Inferior parietal cortex (tissue), 1 donor: ENCODE measurements at regions not wholly inside any gene's neighbourhood (a gene's known extent, or its start where the extent isn't known, plus 50 kb on each side); places are given as distances from the start of the nearest gene placed in this dataset.

Experiments used
- DNase-seq: peaks from one replicate; pipeline ENCODE4 v3.0.0-alpha.2; 2016; ENCODE audit errors: extremely low spot score

GRCh38 chr15:70447928-70448698, 315.2 kb downstream of the UACA start:
- peak; percentile 29 for DNase-seq

DNA sequence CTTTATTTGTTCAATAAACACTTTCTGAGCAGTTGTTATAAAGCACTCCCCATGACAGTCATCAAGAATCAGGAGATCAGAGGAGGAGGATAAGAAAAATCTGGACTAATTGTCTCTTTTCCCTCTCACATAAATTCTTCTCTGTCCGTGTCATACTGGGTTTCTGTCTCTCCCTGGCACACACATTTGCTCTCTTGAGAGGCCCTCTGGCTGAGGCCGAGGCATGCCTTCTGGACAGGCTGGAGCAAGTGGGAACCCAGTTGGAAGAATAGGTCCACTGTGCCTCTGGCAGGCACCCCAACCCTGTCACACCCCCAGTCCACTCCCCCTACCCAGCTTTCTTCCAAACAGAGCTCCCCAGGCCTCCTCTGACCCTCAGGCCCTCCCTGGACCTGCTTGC, 315.8 kb downstream of the UACA start:
- DNase-seq, result no peak

GRCh38 chr15:70447081-70447480, 316.3 kb downstream of the UACA start:
- no peak for DNase-seq

DNA sequence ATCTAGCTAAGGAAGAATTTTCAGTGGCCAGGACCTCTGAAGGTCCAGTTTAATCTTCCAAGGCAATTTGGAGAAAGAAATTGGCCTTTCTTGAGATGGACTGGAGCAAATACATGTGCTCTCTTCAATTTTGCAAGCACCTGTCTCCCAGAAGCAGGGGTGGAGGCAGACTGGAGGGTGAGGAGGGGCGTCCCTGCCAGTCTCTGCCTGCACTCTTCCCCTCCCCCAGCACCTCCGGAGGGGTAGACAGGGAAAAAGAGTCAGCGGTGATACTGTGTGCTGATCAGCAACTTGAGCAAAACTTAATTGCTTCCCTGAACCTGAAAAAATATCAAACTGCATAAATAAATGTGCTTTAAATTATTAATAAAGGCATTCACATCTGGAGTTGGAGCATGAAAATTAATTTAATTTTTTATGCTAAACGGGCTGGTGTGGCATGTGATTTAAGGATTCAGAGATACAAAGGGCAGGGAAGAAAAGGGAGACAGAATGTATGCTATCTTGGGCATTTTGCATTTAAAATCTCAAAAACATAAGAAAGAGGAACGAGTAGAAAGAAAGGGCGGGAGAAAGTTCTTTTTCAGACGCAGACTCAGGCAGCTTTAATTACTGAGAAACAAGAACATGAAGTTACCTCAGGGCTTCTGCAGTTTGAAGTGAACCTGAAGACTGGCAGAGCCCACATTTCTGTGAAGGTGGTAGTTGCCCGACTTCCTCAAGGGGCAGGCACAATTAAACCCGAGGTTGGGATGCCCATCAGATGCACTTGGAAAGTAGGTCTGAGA, 319.7 kb downstream of the UACA start:
- DNase-seq, result no peak

GRCh38 chr15:70442616-70443321, 320.6 kb downstream of the UACA start:
- DNase-seq, result no peak

GRCh38 chr15:70442211-70442610, 321.1 kb downstream of the UACA start:
- no peak for DNase-seq

- no peak for DNase-seq
Observed at GRCh38 chr15:70440416-70441138, 322.8 kb downstream of the UACA start.

DNA sequence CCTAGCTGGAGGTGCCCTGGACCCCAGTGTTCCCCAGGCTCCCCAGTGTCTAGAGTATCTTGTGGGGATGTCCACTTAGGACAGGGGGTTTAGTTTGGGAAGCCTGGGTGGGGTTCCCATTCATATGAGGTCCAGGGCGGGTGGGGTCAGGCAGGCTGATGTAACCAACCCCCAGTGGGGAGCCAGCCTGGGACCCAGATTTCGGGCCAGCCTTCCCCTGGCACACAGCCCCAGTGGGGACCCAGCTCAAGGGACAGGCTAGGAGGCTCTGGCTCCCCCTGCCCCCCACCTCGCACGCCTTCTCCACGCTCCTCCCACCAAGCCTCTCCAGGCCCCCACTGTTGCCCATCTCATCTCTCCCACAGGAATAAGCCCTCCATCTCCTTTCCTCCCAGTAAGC, 323.5 kb downstream of the UACA start:
- DNase-seq, result no peak

- no peak for DNase-seq
Observed at GRCh38 chr15:70439304-70439877, 324.0 kb downstream of the UACA start.

- DNase-seq, result no peak
Observed at GRCh38 chr15:70438776-70439175, 324.6 kb downstream of the UACA start.

GRCh38 chr15:70437882-70438451, 325.4 kb downstream of the UACA start:
- DNase-seq, result no peak

DNA sequence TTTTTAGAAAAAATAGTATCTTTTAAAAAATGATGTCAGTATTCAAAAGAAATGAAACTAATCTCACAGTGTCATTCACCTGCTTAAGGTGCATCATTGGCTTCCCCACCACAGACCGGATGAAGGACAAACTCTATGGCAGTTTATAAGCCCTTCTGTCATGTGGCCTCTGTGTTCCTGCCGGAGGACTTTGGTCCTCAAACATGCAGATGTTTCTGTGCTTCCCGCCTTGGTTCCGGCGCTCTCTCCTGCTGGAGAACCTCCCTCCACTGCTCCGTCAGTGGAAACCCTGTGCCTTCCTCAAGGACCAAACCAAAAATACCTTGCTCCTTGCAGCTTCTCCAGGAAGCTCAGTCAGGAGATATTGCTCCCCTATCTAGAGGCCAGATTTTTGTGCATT, 326.3 kb downstream of the UACA start:
- DNase-seq, result no peak

DNA sequence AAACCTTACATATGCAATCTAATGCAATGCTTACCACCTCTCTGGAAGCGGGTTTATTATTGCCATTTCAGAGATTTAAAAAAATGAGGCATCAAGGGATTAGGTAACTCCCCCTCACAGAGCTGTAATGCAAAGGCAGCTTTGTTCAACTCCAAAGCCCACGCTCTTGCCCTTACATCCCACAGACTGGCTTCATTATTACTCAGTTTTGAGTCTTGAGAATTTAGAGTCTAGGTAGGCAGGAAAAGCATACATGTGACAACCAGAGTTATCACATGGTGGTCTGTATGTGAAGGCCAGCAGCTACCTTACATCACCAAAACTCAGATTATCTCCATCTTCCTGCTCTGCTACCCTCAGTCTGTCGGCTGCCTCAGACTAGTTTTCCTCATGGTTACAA, 326.9 kb downstream of the UACA start:
- no peak for DNase-seq

- no peak for DNase-seq
Observed at GRCh38 chr15:70435872-70436271, 327.5 kb downstream of the UACA start.

DNA sequence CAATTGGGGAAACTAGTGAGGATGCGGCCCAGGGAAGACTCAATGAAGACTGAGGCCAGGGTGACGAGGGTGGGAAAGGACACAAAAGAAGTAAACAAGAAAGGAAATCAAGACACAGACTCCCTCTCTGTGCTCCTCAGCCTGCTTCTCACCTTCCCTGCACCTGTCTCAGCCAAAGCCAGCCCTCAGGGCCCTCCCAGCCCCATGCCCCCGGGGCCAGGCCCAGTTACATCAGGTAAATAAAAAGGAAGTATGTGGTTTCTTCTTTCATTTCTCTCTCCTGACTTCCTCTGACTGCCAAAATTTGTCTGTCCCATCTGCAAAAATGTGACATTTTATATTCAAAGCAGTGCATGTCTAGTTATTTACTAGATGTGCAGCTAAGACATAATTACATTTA, 328.0 kb downstream of the UACA start:
- no peak for DNase-seq

GRCh38 chr15:70433586-70434324, 329.6 kb downstream of the UACA start:
- DNase-seq, result no peak

DNA sequence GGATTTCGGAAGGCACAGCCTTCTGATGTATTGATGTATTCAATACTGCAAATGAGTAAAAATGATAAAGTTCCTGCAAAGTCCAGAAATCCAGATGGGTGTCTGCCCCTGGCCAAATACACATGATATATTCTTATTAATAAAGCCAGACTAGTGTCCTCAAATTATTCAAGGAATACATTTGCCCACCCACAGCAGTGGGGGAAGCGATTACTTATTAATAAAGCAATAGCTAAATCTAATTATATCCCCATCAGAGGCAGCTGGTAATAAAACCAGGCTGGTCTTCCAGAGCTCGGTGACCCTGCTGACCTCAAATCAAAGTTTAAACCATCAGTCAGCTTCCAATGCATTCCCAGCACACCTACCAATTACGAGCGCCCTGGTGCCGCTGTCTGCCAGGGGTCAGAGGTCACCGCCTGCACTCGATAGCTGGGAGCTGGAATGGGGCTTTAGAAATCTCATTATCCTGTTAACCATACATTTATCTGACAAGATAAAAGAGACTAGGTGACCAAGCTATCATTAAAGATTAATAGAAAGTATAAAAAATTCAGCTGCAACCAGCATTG, 330.3 kb downstream of the UACA start:
- no peak for DNase-seq

DNA sequence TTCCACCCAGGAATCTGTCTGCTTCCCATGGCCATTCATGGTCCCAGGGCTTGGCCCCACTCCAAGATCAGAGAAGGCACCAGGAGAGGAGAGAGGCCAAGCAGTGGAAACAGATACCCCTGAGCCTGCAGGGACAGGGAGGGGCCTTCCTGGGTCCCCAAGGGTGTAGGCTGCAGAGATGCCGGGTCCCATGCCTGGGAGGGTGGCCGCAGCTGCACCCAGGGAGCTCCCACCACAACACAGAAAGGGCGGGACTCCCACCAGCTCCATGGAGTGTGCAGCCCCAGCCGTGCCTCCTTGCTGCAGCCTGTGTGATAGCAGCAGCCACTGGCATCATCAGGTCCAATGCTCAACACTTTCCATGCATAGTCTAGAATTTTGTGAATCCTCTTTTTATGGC, 331.5 kb downstream of the UACA start:
- no peak for DNase-seq

DNA sequence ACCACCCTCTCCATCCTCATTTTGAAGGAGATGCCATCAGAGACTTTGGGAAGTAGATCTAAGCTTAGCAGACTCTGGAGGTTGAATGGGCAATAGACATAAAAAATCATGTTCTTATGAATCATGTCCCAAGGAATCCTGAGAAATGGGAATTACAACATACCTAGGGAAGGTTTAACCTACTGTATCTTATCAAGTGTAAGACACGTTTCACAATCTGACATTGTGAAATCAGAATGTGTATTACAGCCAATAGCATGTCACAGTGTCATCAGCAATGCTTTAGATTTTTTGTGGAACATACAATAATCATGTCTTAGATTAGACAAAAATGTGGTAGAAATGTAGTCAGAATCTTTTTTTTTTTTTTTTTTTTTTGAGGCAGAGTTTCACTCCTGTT, 332.4 kb upstream of the TLE3 start:
- DNase-seq, result no peak

GRCh38 chr15:70429056-70429722, 331.5 kb upstream of the TLE3 start:
- no peak for DNase-seq
